ENCODE measurements at regions not wholly inside any gene's neighbourhood (a gene's known extent, or its start where the extent isn't known, plus 50 kb on each side); places are given as distances from the start of the nearest gene placed in this dataset.

GRCh38 chr17:77594416-77595209 is 363.9 kb upstream of the TNRC6C start:
- POLR2A ChIA-PET = no interaction called here

GRCh38 chr17:77596491-77597417 is 361.7 kb upstream of the TNRC6C start:
- no peaks in the 10 kb centered on the region for H3K9me3 Mint-ChIP-seq
- H3K27ac Mint-ChIP-seq = no peak overlapping the region
- H3K4me3 Mint-ChIP-seq = no peak overlapping the region
- no peaks in the 10 kb centered on the region for H3K9me3 ChIP-seq
- H3K27me3 ChIP-seq (replicated peaks in 1 of 2; ENCODE audit: control insufficient read depth in 2 of 2, extremely low read depth in 1 of 2, insufficient read depth in 2 of 2, low read length in 1 of 2) = peaks cover 0 to 23% of the 10 kb centered on the region in 2 experiments
- no peaks in the 10 kb centered on the region for H3K36me3 Mint-ChIP-seq
- ChIA-PET CTCF (no interaction called here), POLR2A (no interaction called here)
- DNase-seq (no peak), ATAC-seq (replicated peaks in 1 of 4) (no peak)
- no peaks in the 10 kb centered on the region for H3K36me3 ChIP-seq (ENCODE audit: control insufficient read depth in 2 of 2, extremely low read depth in 1 of 2, insufficient read depth in 1 of 2, low read length in 1 of 2)
- H3K4me1 ChIP-seq (ENCODE audit: control insufficient read depth in 1 of 2, extremely low read depth in 1 of 2, insufficient read depth in 2 of 2, low read length in 2 of 2) = peaks cover 0 to 4% of the 10 kb centered on the region in 2 experiments
- H3K4me3 ChIP-seq (ENCODE audit: control insufficient read depth in 1 of 2, extremely low read depth in 1 of 2, low read length in 1 of 2) = no peak overlapping the region
- peaks cover 9 to 17% (median 10%) of the 10 kb centered on the region in 3 donors for H3K4me1 Mint-ChIP-seq
- H3K27ac ChIP-seq (ENCODE audit: low read length) = no peak overlapping the region
- H3K27me3 Mint-ChIP-seq = peaks cover 0 to 4% of the 10 kb centered on the region in 2 donors
- 86% methylated on average over 19 of the region's 22 CpGs for WGBS (ENCODE audit: insufficient coverage)

More at GRCh38 chr17:77594416-77595209, 363.9 kb upstream of the TNRC6C start:
- Histone ChIP-seq H3K27ac (ENCODE audit: low read length) (no peak overlapping the region), H3K27me3 (replicated peaks in 1 of 2; ENCODE audit: control insufficient read depth in 2 of 2, extremely low read depth in 1 of 2, insufficient read depth in 2 of 2, low read length in 1 of 2) (peaks cover 0 to 32% of the 10 kb centered on the region in 2 experiments), H3K4me1 (ENCODE audit: control insufficient read depth in 1 of 2, extremely low read depth in 1 of 2, insufficient read depth in 2 of 2, low read length in 2 of 2) (peaks cover 0 to 4% of the 10 kb centered on the region in 2 experiments), H3K9me3 (no peaks in the 10 kb centered on the region), H3K4me3 (ENCODE audit: control insufficient read depth in 1 of 2, extremely low read depth in 1 of 2, low read length in 1 of 2) (no peak overlapping the region), H3K36me3 (ENCODE audit: control insufficient read depth in 2 of 2, extremely low read depth in 1 of 2, insufficient read depth in 1 of 2, low read length in 1 of 2) (no peaks in the 10 kb centered on the region)
- no peak for ATAC-seq (replicated peaks in 1 of 4)
- Mint-ChIP-seq H3K4me3 (no peak overlapping the region), H3K36me3 (no peaks in the 10 kb centered on the region), H3K4me1 (peaks cover 9 to 17% (median 10%) of the 10 kb centered on the region in 3 donors), H3K9me3 (no peaks in the 10 kb centered on the region), H3K27ac (no peak overlapping the region), H3K27me3 (peaks cover 4 to 9% of the 10 kb centered on the region in 2 donors)
- DNase-seq = no peak
- CTCF ChIA-PET = interaction anchor here (0.5 to 0.7 kb wide), 3 partner anchors 16 to 649 kb away, joined by 3 to 6 read pairs (median 4); no protein-coding TSS in a partner anchor
- 73% methylated on average over 7 of the region's 7 CpGs for WGBS (ENCODE audit: insufficient coverage)

DNA sequence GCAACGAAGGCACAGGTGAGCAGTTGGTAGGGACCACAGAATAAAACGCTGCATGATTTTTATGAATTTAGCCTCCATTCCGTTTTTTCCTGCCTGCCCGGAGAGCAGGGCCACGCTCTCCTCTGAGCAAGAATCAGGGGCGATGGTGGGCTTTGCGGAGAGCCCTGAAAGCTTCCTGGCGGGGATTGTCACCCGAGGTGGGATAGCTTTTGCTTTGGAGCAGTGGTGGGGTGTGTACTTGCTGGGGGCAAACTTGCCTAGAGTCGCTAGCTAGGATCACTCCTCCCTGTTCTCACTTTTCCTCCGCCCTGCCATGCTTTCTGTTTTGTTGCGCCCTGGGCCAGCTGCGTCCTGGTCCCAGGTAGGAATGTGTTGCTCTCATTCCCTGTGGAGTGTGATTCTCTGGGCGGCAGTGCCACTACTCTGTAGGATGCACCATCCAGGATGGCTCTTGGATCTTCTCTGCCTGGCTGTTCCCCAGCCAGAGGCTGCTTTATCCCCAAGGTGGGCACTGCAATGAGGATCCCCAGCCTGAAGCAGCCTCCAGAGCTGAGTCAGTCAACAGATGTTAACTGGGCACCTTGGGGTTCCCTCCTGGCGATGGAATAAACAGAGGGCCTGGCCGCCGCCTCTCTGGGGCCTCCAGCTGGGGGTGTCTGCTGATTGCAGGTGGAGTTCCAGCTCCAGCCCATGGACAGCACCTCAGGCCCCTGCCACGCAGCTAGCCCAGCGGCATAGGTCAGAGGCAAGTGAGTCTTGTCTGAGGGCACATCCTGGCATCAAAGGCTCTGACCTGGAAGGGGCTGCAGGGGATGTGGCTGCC is 360.9 kb upstream of the TNRC6C start:
- Mint-ChIP-seq H3K9me3 (no peaks in the 10 kb centered on the region), H3K27ac (no peak overlapping the region), H3K36me3 (no peaks in the 10 kb centered on the region), H3K27me3 (no peaks in the 10 kb centered on the region), H3K4me1 (peaks cover 9 to 17% (median 10%) of the 10 kb centered on the region in 3 donors), H3K4me3 (no peak overlapping the region)
- POLR2A ChIA-PET = no interaction called here
- CTCF ChIA-PET = no interaction called here
- WGBS (ENCODE audit: insufficient coverage) = 78% methylated on average over 11 of the region's 19 CpGs
- Histone ChIP-seq H3K9me3 (no peaks in the 10 kb centered on the region), H3K27ac (ENCODE audit: low read length) (no peak overlapping the region), H3K4me1 (ENCODE audit: control insufficient read depth in 1 of 2, extremely low read depth in 1 of 2, insufficient read depth in 2 of 2, low read length in 2 of 2) (peaks cover 0 to 4% of the 10 kb centered on the region in 2 experiments), H3K27me3 (replicated peaks in 1 of 2; ENCODE audit: control insufficient read depth in 2 of 2, extremely low read depth in 1 of 2, insufficient read depth in 2 of 2, low read length in 1 of 2) (peaks cover 0 to 23% of the 10 kb centered on the region in 2 experiments), H3K4me3 (ENCODE audit: control insufficient read depth in 1 of 2, extremely low read depth in 1 of 2, low read length in 1 of 2) (no peak overlapping the region), H3K36me3 (ENCODE audit: control insufficient read depth in 2 of 2, extremely low read depth in 1 of 2, insufficient read depth in 1 of 2, low read length in 1 of 2) (no peaks in the 10 kb centered on the region)
- ATAC-seq (replicated peaks in 1 of 4) = no peak
- no peak for DNase-seq

- H3K27me3 Mint-ChIP-seq = no peaks in the 10 kb centered on the region
- 89% methylated on average over 3 of the region's 4 CpGs for WGBS (ENCODE audit: insufficient coverage)
- no peaks in the 10 kb centered on the region for H3K9me3 ChIP-seq
- H3K27ac ChIP-seq (ENCODE audit: low read length) = no peak overlapping the region
- no peaks in the 10 kb centered on the region for H3K36me3 Mint-ChIP-seq
- peaks cover 0 to 20% of the 10 kb centered on the region in 2 experiments for H3K27me3 ChIP-seq (replicated peaks in 1 of 2; ENCODE audit: control insufficient read depth in 2 of 2, extremely low read depth in 1 of 2, insufficient read depth in 2 of 2, low read length in 1 of 2)
- DNase-seq (no peak), ATAC-seq (replicated peaks in 1 of 4) (no peak)
- no peaks in the 10 kb centered on the region for H3K9me3 Mint-ChIP-seq
- H3K27ac Mint-ChIP-seq = no peak overlapping the region
- ChIA-PET POLR2A (no interaction called here), CTCF (no interaction called here)
- H3K4me1 Mint-ChIP-seq = peaks cover 9 to 17% (median 10%) of the 10 kb centered on the region in 3 donors
- H3K36me3 ChIP-seq (ENCODE audit: control insufficient read depth in 2 of 2, extremely low read depth in 1 of 2, insufficient read depth in 1 of 2, low read length in 1 of 2) = no peaks in the 10 kb centered on the region
- no peak overlapping the region for H3K4me3 Mint-ChIP-seq
- H3K4me3 ChIP-seq (ENCODE audit: control insufficient read depth in 1 of 2, extremely low read depth in 1 of 2, low read length in 1 of 2) = no peak overlapping the region
- H3K4me1 ChIP-seq (ENCODE audit: control insufficient read depth in 1 of 2, extremely low read depth in 1 of 2, insufficient read depth in 2 of 2, low read length in 2 of 2) = peaks cover 0 to 4% of the 10 kb centered on the region in 2 experiments
Measured at GRCh38 chr17:77598241-77598620, 360.3 kb upstream of the TNRC6C start.

DNA sequence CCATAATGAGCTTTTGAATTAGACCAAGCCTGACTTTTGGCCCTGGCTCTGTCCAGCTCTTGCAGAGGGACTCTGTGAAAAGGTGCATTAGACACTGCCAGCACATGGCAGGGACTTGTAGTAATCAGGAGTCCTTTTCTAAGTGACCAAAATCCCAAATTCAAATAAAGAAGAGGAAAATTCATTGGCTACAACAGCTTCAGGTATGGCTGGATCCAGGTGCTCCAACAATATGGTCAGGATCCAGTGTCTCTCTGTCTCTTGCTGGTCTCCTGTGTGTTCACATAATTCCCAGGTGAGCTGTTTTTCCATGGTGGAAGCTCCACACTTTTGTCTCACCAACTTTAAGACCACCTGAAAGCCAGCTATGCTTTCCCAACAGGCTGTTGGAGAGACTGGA is 358.8 kb upstream of the TNRC6C start:
- no peak overlapping the region for H3K4me3 ChIP-seq (ENCODE audit: control insufficient read depth in 1 of 2, extremely low read depth in 1 of 2, low read length in 1 of 2)
- DNase-seq (no peak), ATAC-seq (replicated peaks in 1 of 4) (no peak)
- Mint-ChIP-seq H3K27me3 (no peaks in the 10 kb centered on the region), H3K27ac (no peak overlapping the region), H3K36me3 (no peaks in the 10 kb centered on the region), H3K4me3 (no peak overlapping the region), H3K4me1 (peaks cover 6 to 12% (median 7%) of the 10 kb centered on the region in 3 donors), H3K9me3 (no peaks in the 10 kb centered on the region)
- CTCF ChIA-PET = no interaction called here
- H3K27ac ChIP-seq (ENCODE audit: low read length) = no peak overlapping the region
- H3K36me3 ChIP-seq (ENCODE audit: control insufficient read depth in 2 of 2, extremely low read depth in 1 of 2, insufficient read depth in 1 of 2, low read length in 1 of 2) = no peaks in the 10 kb centered on the region
- H3K9me3 ChIP-seq = no peaks in the 10 kb centered on the region
- POLR2A ChIA-PET = no interaction called here
- peaks cover 0 to 4% of the 10 kb centered on the region in 2 experiments for H3K4me1 ChIP-seq (ENCODE audit: control insufficient read depth in 1 of 2, extremely low read depth in 1 of 2, insufficient read depth in 2 of 2, low read length in 2 of 2)
- H3K27me3 ChIP-seq (replicated peaks in 1 of 2; ENCODE audit: control insufficient read depth in 2 of 2, extremely low read depth in 1 of 2, insufficient read depth in 2 of 2, low read length in 1 of 2) = peaks cover 0 to 15% of the 10 kb centered on the region in 2 experiments

GRCh38 chr17:77600346-77600745 is 358.2 kb upstream of the TNRC6C start:
- H3K27me3 ChIP-seq (replicated peaks in 1 of 2; ENCODE audit: control insufficient read depth in 2 of 2, extremely low read depth in 1 of 2, insufficient read depth in 2 of 2, low read length in 1 of 2) = peaks cover 0 to 15% of the 10 kb centered on the region in 2 experiments
- CTCF ChIA-PET = no interaction called here

More at GRCh38 chr17:77600346-77600745, 358.2 kb upstream of the TNRC6C start:
- ATAC-seq (replicated peaks in 1 of 4) (no peak), DNase-seq (no peak)
- Mint-ChIP-seq H3K4me1 (peaks cover 3 to 6% (median 3%) of the 10 kb centered on the region in 3 donors), H3K36me3 (no peaks in the 10 kb centered on the region), H3K27ac (no peak overlapping the region), H3K4me3 (no peak overlapping the region), H3K27me3 (no peaks in the 10 kb centered on the region), H3K9me3 (no peaks in the 10 kb centered on the region)
- POLR2A ChIA-PET = no interaction called here
- H3K4me3 ChIP-seq (ENCODE audit: control insufficient read depth in 1 of 2, extremely low read depth in 1 of 2, low read length in 1 of 2) = no peak overlapping the region
- no peaks in the 10 kb centered on the region for H3K36me3 ChIP-seq (ENCODE audit: control insufficient read depth in 2 of 2, extremely low read depth in 1 of 2, insufficient read depth in 1 of 2, low read length in 1 of 2)
- 87% methylated on average over 8 of the region's 9 CpGs for WGBS (ENCODE audit: insufficient coverage)
- H3K27ac ChIP-seq (ENCODE audit: low read length) = no peak overlapping the region
- H3K4me1 ChIP-seq (ENCODE audit: control insufficient read depth in 1 of 2, extremely low read depth in 1 of 2, insufficient read depth in 2 of 2, low read length in 2 of 2) = no peaks in the 10 kb centered on the region
- H3K9me3 ChIP-seq = no peaks in the 10 kb centered on the region
